HCT116 (cell line): ENCODE measurements at regions not wholly inside any gene's neighbourhood (a gene's known extent, or its start where the extent isn't known, plus 50 kb on each side); places are given as distances from the start of the nearest gene placed in this dataset.

Experiments used
- ATAC-seq: fragments of 200-7000 bp; cut with Tn5 transposase; 2 replicates; pipeline ENCODE4 v1.9.1; 2020; ENCODE audit warnings: mild to moderate bottlenecking, moderate library complexity
- BruUV-seq: library from RNA; stranded (reverse); fragments of 400-500 nt; replicated peaks from 2 replicates; lab custom pipeline; 2021; lab: Mats Ljungman, UMichigan
- CTCF ChIA-PET: fragments of 300-600 bp; sonication (Branson Sonifier 250); formaldehyde crosslinking; loops from one replicate; lab custom pipeline; 2021; ENCODE audit warnings: antibody characterized with exemption; lab: Charles Lee
- POLR2A ChIA-PET: fragments of 300-600, 350-600 bp; sonication (Branson Sonifier 250); formaldehyde crosslinking; loops from one replicate; lab custom pipeline; 2021; ENCODE audit warnings: antibody characterized with exemption; lab: Charles Lee
- RAD21 ChIA-PET, 2 experiments: fragments of 300-600 bp; sonication (Branson Sonifier 250); formaldehyde crosslinking; loops; one replicate each; lab custom pipeline; 2023; ENCODE audit warnings: low total read pairs in 2 of 2; ENCODE audit not compliant: uncharacterized antibody in 2 of 2, unreplicated experiment in 2 of 2, low non-redundant PET in 1 of 2; lab: Charles Lee
- DNase-seq: peaks from one replicate; pipeline ENCODE4 v3.0.0-alpha.2; 2010; ENCODE audit warnings: low read depth, low spot score
- H2AFZ ChIP-seq: fragments of 200-600 bp; shearing (Covaris generic), sonication (generic); 2 replicates; pipeline ENCODE4 v1.6.1; 2017; ENCODE audit warnings: low read depth, mixed run types, mixed read lengths, antibody characterized with exemption, low read length; ENCODE audit not compliant: poor library complexity, severe bottlenecking
- H3K27ac ChIP-seq: 2 replicates; pipeline ENCODE4 v1.5.1; 2012; ENCODE audit warnings: low read depth, low read length
- H3K27me3 ChIP-seq: fragments of 200-600 bp; sonication (generic); 2 replicates; pipeline ENCODE4 v1.6.1; 2016; ENCODE audit warnings: mixed run types, low read length, mixed read lengths; ENCODE audit not compliant: insufficient read depth
- H3K36me3 ChIP-seq, 2 experiments: fragments of 200-500 bp in 1 of 2; fragments of 200-600 bp in 1 of 2; sonication (Bioruptor generic) in 1 of 2; sonication (generic) in 1 of 2; 2 replicates each; pipeline versions ENCODE4 v1.5.1 to v1.6.1; 2014 to 2016; ENCODE audit warnings: low read length in 2 of 2, inconsistent platforms in 1 of 2, mixed read lengths in 1 of 2, mixed run types in 1 of 2; ENCODE audit not compliant: insufficient read depth in 2 of 2, control insufficient read depth in 1 of 2
- H3K4me1 ChIP-seq, 2 experiments: fragments of 200-600 bp in 1 of 2; sonication (generic) in 1 of 2; 2 replicates each; pipeline versions ENCODE4 v1.5.1 to v1.6.1; 2012 to 2017; ENCODE audit warnings: low read length in 2 of 2, inconsistent platforms in 1 of 2, mild to moderate bottlenecking in 1 of 2, mixed read lengths in 1 of 2, mixed run types in 1 of 2, moderate library complexity in 1 of 2; ENCODE audit not compliant: insufficient read depth in 2 of 2, control insufficient read depth in 1 of 2
- H3K4me2 ChIP-seq: fragments of 200-600 bp; sonication (generic); 2 replicates; pipeline ENCODE4 v1.6.1; 2017; ENCODE audit warnings: mixed run types, low read length, mixed read lengths
- H3K4me3 ChIP-seq, 2 experiments: fragments of 200-600 bp in 1 of 2; sonication (generic) in 1 of 2; replicated peaks in 1 of 2; 2 replicates each; pipeline ENCODE4 v1.5.1; 2011 to 2016; ENCODE audit warnings: low read length in 2 of 2, control low read depth in 1 of 2, low read depth in 1 of 2, mild to moderate bottlenecking in 1 of 2, mixed read lengths in 1 of 2, mixed run types in 1 of 2
- H3K79me2 ChIP-seq: fragments of 200-600 bp; sonication (generic); 2 replicates; pipeline ENCODE4 v1.6.1; 2017; ENCODE audit warnings: mild to moderate bottlenecking, mixed run types, low read length, moderate library complexity, mixed read lengths; ENCODE audit not compliant: insufficient read depth
- H3K9ac ChIP-seq: fragments of 200-600 bp; sonication (generic); 2 replicates; pipeline ENCODE4 v1.6.1; 2016; ENCODE audit warnings: low read length, mixed read lengths
- H3K9me2 ChIP-seq: fragments of 200-600 bp; sonication (generic), shearing (Covaris generic); 2 replicates; pipeline ENCODE4 v1.6.1; 2017; ENCODE audit warnings: mixed run types, mild to moderate bottlenecking, moderate library complexity; ENCODE audit not compliant: insufficient read depth
- H3K9me3 ChIP-seq, 2 experiments: fragments of 200-500 bp in 1 of 2; fragments of 200-600 bp in 1 of 2; sonication (Bioruptor generic) in 1 of 2; sonication (generic) in 1 of 2; 2 replicates each; pipeline ENCODE4 v1.6.1; 2014 to 2017; ENCODE audit warnings: low read length in 2 of 2, mixed read lengths in 2 of 2, inconsistent platforms in 1 of 2, low read depth in 1 of 2, mild to moderate bottlenecking in 1 of 2, mixed run types in 1 of 2, moderate library complexity in 1 of 2; ENCODE audit not compliant: control insufficient read depth in 1 of 2, insufficient read depth in 1 of 2
- H4K20me1 ChIP-seq: fragments of 200-600 bp; sonication (generic), shearing (Covaris generic); 2 replicates; pipeline ENCODE4 v1.6.1; 2017; ENCODE audit warnings: mixed run types, mild to moderate bottlenecking, moderate library complexity; ENCODE audit not compliant: insufficient read depth
- CBX3 ChIP-seq: IDR thresholded peaks from 2 replicates; pipeline ENCODE4 v1.6.1; 2012; ENCODE audit warnings: low read depth
- CEBPB ChIP-seq: IDR thresholded peaks from 2 replicates; pipeline ENCODE4 v1.6.1; 2012; ENCODE audit warnings: low read depth
- CTCF ChIP-seq, 3 experiments: fragments of 200-600 bp in 1 of 3; sonication (generic) in 1 of 3; IDR thresholded peaks in 2 of 3; conservative IDR thresholded peaks in 1 of 3; 2 replicates each; pipeline ENCODE4 v1.5.1; 2012 to 2017; ENCODE audit warnings: low read depth in 2 of 3, low read length in 2 of 3, antibody characterized with exemption in 1 of 3, borderline replicate concordance in 1 of 3, control low read depth in 1 of 3, mild to moderate bottlenecking in 1 of 3, mixed read lengths in 1 of 3, mixed run types in 1 of 3, moderate library complexity in 1 of 3; ENCODE audit not compliant: insufficient read depth in 1 of 3
- EGR1 ChIP-seq: IDR thresholded peaks from 2 replicates; pipeline ENCODE4 v1.6.1; 2012; ENCODE audit warnings: low read depth
- ELF1 ChIP-seq: IDR thresholded peaks from 2 replicates; pipeline ENCODE4 v1.6.1; 2012; ENCODE audit warnings: low read depth, borderline replicate concordance
- EZH2 ChIP-seq: fragments of 200-600 bp; sonication (generic); IDR thresholded peaks from 2 replicates; pipeline ENCODE4 v1.6.1; 2017; ENCODE audit warnings: antibody characterized with exemption, mixed run types
- EZH2phosphoT487 ChIP-seq: fragments of 200-600 bp; IDR thresholded peaks from 2 replicates; pipeline ENCODE4 v1.6.1; 2018; ENCODE audit warnings: antibody characterized with exemption, borderline replicate concordance
- FOSL1 ChIP-seq: IDR thresholded peaks from 2 replicates; pipeline ENCODE4 v1.6.1; 2012; ENCODE audit warnings: low read depth
- JUND ChIP-seq: IDR thresholded peaks from 2 replicates; pipeline ENCODE4 v1.6.1; 2012
- POLR2AphosphoS5 ChIP-seq: IDR thresholded peaks from 2 replicates; pipeline ENCODE4 v1.6.1; 2011; ENCODE audit warnings: mild to moderate bottlenecking, low read depth, low read length, moderate library complexity
- RAD21 ChIP-seq: IDR thresholded peaks from 2 replicates; pipeline ENCODE4 v1.6.1; 2012; ENCODE audit warnings: low read depth, mild to moderate bottlenecking
- REST ChIP-seq: IDR thresholded peaks from 2 replicates; pipeline ENCODE4 v1.6.1; 2012; ENCODE audit warnings: low read depth
- SIN3A ChIP-seq: IDR thresholded peaks from 2 replicates; pipeline ENCODE4 v1.6.1; 2012; ENCODE audit warnings: low read depth
- SP1 ChIP-seq: IDR thresholded peaks from 2 replicates; pipeline ENCODE4 v1.6.1; 2012; ENCODE audit warnings: low read depth
- SRF ChIP-seq: IDR thresholded peaks from 2 replicates; pipeline ENCODE4 v1.6.1; 2012; ENCODE audit warnings: low read depth
- TCF7L2 ChIP-seq: IDR thresholded peaks from 2 replicates; pipeline ENCODE4 v1.7.0; 2011; ENCODE audit warnings: borderline replicate concordance, inconsistent platforms; ENCODE audit not compliant: insufficient read depth, insufficient read length; ENCODE audit errors: extremely low read depth
- YY1 ChIP-seq: IDR thresholded peaks from 2 replicates; pipeline ENCODE4 v1.6.1; 2011; ENCODE audit warnings: low read length, low read depth, moderate library complexity, mild to moderate bottlenecking; ENCODE audit not compliant: insufficient replicate concordance; ENCODE audit errors: extremely low read depth
- ZBTB33 ChIP-seq: IDR thresholded peaks from 2 replicates; pipeline ENCODE4 v1.6.1; 2011; ENCODE audit warnings: mild to moderate bottlenecking, low read length, moderate library complexity; ENCODE audit not compliant: insufficient replicate concordance; ENCODE audit errors: extremely low read depth
- ZNF274 ChIP-seq: fragments of 200-500 bp; sonication (Bioruptor generic); IDR thresholded peaks from 2 replicates; pipeline ENCODE4 v1.6.1; 2014; ENCODE audit warnings: mild to moderate bottlenecking, low read depth, low read length, inconsistent platforms
- intact Hi-C: fragments of 100-400 bp; cut with micrococcal nuclease; formaldehyde crosslinking; loops from 2 replicates; pipeline ENCODE4 v1.10.0; 2022
- TF ChIP-seq, protein P1 (sequence below): IDR thresholded peaks from 2 replicates; pipeline ENCODE4 v1.6.1; 2012

- Histone ChIP-seq H3K36me3 (no peaks in the 10 kb centered on the region), H3K4me1 (no peaks in the 10 kb centered on the region), H3K27me3 (no peaks in the 10 kb centered on the region), H3K9ac (no peak overlapping the region), H4K20me1 (no peaks in the 10 kb centered on the region), H3K4me3 (no peak overlapping the region), H3K9me3 (no peaks in the 10 kb centered on the region), H3K9me2 (no peaks in the 10 kb centered on the region), H2AFZ (no peak overlapping the region), H3K4me2 (no peak overlapping the region), H3K79me2 (no peaks in the 10 kb centered on the region), H3K27ac (no peak overlapping the region)
- ChIA-PET RAD21 (no interaction called here), POLR2A (no interaction called here), CTCF (no interaction called here)
- BruUV-seq, result no TSS peak
- DNase-seq, result no peak
- no peak for ATAC-seq
- TF ChIP-seq YY1 (no peak), EZH2phosphoT487 (no peak), EZH2 (no peak), ZBTB33 (no peak), CEBPB (no peak), SIN3A (no peak), FOSL1 (no peak), REST (no peak), SRF (no peak), TCF7L2 (no peak), ELF1 (no peak), EGR1 (no peak), POLR2AphosphoS5 (no peak), SP1 (no peak), CBX3 (no peak), CTCF (IDR thresholded peaks at IDR 0.05 in 2 of 3, conservative IDR thresholded peaks at IDR 0.05 in 1 of 3; ENCODE audit: borderline replicate concordance in 1 of 3, insufficient read depth in 1 of 3, low read depth in 2 of 3, low read length in 2 of 3) (no peak), ZNF274 (no peak), JUND (no peak), RAD21 (no peak)
- TF ChIP-seq, protein P1, sequence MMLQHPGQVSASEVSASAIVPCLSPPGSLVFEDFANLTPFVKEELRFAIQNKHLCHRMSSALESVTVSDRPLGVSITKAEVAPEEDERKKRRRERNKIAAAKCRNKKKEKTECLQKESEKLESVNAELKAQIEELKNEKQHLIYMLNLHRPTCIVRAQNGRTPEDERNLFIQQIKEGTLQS, result no peak
- intact Hi-C loops, result no loop called here
These were observed 439.2 kb upstream of the FAM47C start for GRCh38 chrX:36568946-36569345.
